Ectodermal cell (in vitro differentiated cells): ENCODE measurements at regions not wholly inside any gene's neighbourhood (a gene's known extent, or its start where the extent isn't known, plus 50 kb on each side); places are given as distances from the start of the nearest gene placed in this dataset.
"Not testable (repeated sequence)": the region's sequence is repeated elsewhere in the genome, so short reads cannot be mapped to it uniquely, and the experiment has no call there.

ENCODE experiments used
- H3K27ac ChIP-seq: 2 replicates; pipeline ENCODE4 v1.7.0; 2013; ENCODE audit warnings: mild to moderate bottlenecking, low read depth, low read length; ENCODE audit not compliant: insufficient read depth, poor library complexity, severe bottlenecking
- H3K27me3 ChIP-seq: 2 replicates; pipeline ENCODE4 v1.7.0; 2013; ENCODE audit warnings: mild to moderate bottlenecking, low read length; ENCODE audit not compliant: insufficient read depth, control insufficient read depth, poor library complexity, severe bottlenecking
- H3K36me3 ChIP-seq: one replicate; pipeline ENCODE4 v1.7.0; 2013; ENCODE audit warnings: low read length; ENCODE audit not compliant: control insufficient read depth, insufficient read depth
- H3K4me1 ChIP-seq: one replicate; pipeline ENCODE4 v1.7.0; 2013; ENCODE audit warnings: low read length; ENCODE audit not compliant: control insufficient read depth, insufficient read depth
- H3K4me3 ChIP-seq: 2 replicates; pipeline ENCODE4 v1.7.0; 2013; ENCODE audit warnings: low read depth, low read length, control low read depth; ENCODE audit not compliant: insufficient read depth
- H3K9me3 ChIP-seq: 2 replicates; pipeline ENCODE4 v1.7.0; 2013; ENCODE audit warnings: mild to moderate bottlenecking, low read length, moderate library complexity; ENCODE audit not compliant: control insufficient read depth
- WGBS, 2 experiments: methylation state at CpG; one replicate each; pipeline ENCODE4 v1.1.7; 2013; ENCODE audit warnings: missing lambda C conversion rate in 2 of 2; 5-methylcytosine and 5-hydroxymethylcytosine counted together

- WGBS, 2 experiments: no CpG with 5 or more reads among the region's 2 CpGs
- H3K27ac ChIP-seq, H3K27me3 ChIP-seq, H3K4me3 ChIP-seq, H3K4me1 ChIP-seq, H3K36me3 ChIP-seq, H3K9me3 ChIP-seq: not testable (repeated sequence)
Measured at GRCh38 chr9:67369664-67370063, 377.3 kb upstream of the SPATA31A3 start.

DNA sequence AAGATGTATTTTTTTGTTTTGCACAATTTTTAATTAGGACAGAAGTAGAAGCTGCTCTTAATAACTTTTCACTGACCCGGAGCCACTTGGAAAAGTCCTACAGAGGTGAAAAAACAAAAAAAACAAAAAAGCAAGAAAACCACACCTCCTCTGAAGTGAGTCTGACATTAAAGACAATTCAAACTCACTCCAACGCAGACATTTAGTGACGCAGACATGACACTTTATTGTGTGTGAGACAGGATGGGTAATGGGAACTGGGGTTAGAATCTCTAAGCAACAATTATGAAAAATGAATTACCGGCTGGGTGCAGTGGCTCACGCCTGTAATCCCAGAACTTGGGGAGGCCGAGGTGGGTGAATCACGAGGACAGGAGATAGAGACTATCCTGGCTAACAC is 370.0 kb upstream of the SPATA31A3 start:
- not testable (repeated sequence) for H3K9me3 ChIP-seq, H3K4me1 ChIP-seq, H3K27me3 ChIP-seq, H3K36me3 ChIP-seq, H3K27ac ChIP-seq, H3K4me3 ChIP-seq
- WGBS, 2 experiments: no CpG with 5 or more reads among the region's 7 CpGs

GRCh38 chr9:67353961-67354360 is 361.6 kb upstream of the SPATA31A3 start:
- H3K27me3 ChIP-seq, H3K27ac ChIP-seq, H3K9me3 ChIP-seq, H3K4me3 ChIP-seq, H3K4me1 ChIP-seq, H3K36me3 ChIP-seq: not testable (repeated sequence)
- no CpG with 5 or more reads among the region's 4 CpGs for WGBS, 2 experiments

DNA sequence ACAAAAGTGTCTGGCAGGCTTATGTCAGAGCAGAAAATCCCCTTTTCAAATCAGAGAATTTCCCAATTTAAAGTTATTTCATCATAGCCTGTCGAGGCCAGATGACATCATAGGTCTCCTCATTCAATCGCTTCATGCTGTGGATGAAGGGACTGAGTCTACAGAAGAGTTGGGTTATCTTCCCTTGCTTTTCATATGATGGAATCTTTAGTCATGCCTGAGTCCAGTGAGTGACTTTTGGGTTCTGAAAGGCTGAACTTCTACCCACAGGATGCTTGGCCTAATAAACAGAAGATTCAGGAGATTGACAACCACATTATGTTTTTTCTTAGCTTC is 357.0 kb upstream of the SPATA31A3 start:
- not testable (repeated sequence) for H3K4me1 ChIP-seq, H3K36me3 ChIP-seq, H3K27ac ChIP-seq, H3K9me3 ChIP-seq, H3K27me3 ChIP-seq, H3K4me3 ChIP-seq
- no CpG with 5 or more reads among the region's 2 CpGs for WGBS, 2 experiments

- H3K4me1 ChIP-seq, H3K36me3 ChIP-seq, H3K27me3 ChIP-seq, H3K9me3 ChIP-seq, H3K27ac ChIP-seq, H3K4me3 ChIP-seq: not testable (repeated sequence)
- WGBS, 2 experiments: no CpG with 5 or more reads among the region's 2 CpGs
Measured at GRCh38 chr9:67348562-67349423, 356.4 kb upstream of the SPATA31A3 start.

- H3K36me3 ChIP-seq, H3K9me3 ChIP-seq, H3K4me3 ChIP-seq, H3K27ac ChIP-seq, H3K27me3 ChIP-seq, H3K4me1 ChIP-seq: not testable (repeated sequence)
- no CpG with 5 or more reads among the region's 4 CpGs for WGBS, 2 experiments
Measured at GRCh38 chr9:67348094-67348493, 355.7 kb upstream of the SPATA31A3 start.

DNA sequence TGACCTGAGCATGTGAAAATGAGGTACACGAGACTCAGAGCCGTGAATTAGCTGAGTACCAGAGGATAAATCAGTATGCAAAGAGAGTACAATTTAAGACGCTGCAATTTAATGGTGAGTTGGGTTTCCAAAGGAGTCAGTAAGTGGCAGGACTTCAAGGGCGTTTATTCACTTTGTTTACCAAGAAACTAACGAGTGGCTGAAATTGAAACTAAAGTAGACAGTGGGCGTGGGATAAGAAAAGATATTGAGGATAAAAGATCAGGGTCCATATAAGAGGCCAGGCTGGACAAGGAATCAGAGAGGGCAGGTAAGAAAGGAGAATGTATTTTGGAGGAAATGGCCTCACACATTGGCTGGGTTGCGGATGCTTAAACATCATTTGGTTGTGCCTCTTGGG is 346.9 kb upstream of the SPATA31A3 start:
- not testable (repeated sequence) for H3K27ac ChIP-seq, H3K4me3 ChIP-seq, H3K36me3 ChIP-seq, H3K27me3 ChIP-seq, H3K4me1 ChIP-seq, H3K9me3 ChIP-seq
- no CpG with 5 or more reads among the region's 7 CpGs for WGBS, 2 experiments

GRCh38 chr9:67338201-67338600 is 345.9 kb upstream of the SPATA31A3 start:
- H3K36me3 ChIP-seq, H3K4me3 ChIP-seq, H3K27me3 ChIP-seq, H3K4me1 ChIP-seq, H3K27ac ChIP-seq, H3K9me3 ChIP-seq: not testable (repeated sequence)
- WGBS, 2 experiments: 100% methylated on average over 1 of the region's 12 CpGs; no CpG with 5 or more reads in 1 of the 2 experiments

GRCh38 chr9:67334727-67335572 is 342.6 kb upstream of the SPATA31A3 start:
- not testable (repeated sequence) for H3K9me3 ChIP-seq, H3K4me3 ChIP-seq, H3K36me3 ChIP-seq, H3K4me1 ChIP-seq, H3K27me3 ChIP-seq, H3K27ac ChIP-seq
- WGBS, 2 experiments: no CpG with 5 or more reads among the region's 9 CpGs

DNA sequence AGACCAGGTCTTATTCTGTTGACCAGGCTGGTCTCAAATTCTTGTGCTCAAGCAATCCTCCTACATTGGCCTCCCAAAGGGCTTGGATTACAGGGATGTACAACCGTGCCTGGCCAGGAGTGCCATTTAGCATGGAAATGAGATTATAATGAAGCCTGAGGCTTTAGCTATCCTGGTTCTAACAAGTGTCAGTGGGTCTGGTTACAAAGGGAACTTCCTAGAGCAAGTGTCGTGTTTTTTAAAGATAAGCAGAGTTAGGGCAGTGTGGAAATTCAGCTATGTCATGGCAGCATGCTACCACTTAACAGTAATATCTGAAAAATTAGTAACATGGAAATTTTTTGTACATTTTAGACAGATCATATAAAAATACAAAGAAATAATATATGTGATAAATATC is 339.3 kb upstream of the SPATA31A3 start:
- H3K9me3 ChIP-seq: not testable (repeated sequence)
- no CpG with 5 or more reads among the region's 2 CpGs for WGBS, 2 experiments

More for the DNA sequence above, 339.3 kb upstream of the SPATA31A3 start:
- H3K27ac ChIP-seq, H3K36me3 ChIP-seq, H3K4me3 ChIP-seq, H3K4me1 ChIP-seq, H3K27me3 ChIP-seq: not testable (repeated sequence)
